EH (cell line): ENCODE measurements at regions not wholly inside any gene's neighbourhood (a gene's known extent, or its start where the extent isn't known, plus 50 kb on each side); places are given as distances from the start of the nearest gene placed in this dataset.
A peak's percentile ranks its signal among the peaks of the same experiment; 100 is the strongest.

Experiments
- DNase-seq: peaks from one replicate; pipeline ENCODE4 v3.0.0-alpha.2; 2015; ENCODE audit warnings: low read depth

DNA sequence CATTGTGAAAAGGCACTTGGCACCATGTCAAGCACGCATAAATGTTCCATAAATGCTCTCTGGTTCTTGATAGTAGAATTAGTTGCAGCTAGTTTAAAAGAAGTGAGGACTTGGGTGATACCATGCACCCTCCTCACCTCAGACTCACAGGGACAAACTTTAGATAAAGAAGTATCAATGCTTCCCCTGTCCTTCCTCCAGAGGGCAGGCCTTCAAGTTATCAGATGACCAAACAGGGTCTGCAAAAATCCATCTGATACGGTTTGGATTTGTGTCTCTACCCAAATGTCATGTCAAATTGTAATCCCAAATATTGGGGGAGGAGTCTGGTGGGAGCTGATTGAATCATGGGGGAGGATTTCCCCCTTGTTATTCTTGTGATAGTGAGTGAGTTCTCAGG, 54.1 kb downstream of the C1QL2 start:
- no peak for DNase-seq

DNA sequence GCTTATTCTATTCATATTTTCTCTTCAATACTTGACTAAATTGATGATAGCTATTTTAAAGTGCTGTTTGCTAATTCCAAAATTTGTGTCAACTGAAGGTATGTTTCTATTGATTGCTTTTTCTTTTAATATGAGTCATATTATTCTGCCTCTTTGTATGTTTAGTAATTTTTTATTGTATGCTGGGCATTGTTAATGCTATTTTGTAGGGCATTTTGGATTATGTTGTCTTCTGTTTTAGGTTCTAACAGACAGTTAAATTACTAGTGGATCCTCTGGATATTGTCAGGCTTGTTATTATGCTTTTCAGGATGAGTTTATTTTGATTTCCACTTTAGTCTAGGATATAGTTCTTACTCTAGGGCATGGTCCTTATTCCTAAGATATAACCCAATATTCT, 55.6 kb downstream of the C1QL2 start:
- DNase-seq: no peak

DNA sequence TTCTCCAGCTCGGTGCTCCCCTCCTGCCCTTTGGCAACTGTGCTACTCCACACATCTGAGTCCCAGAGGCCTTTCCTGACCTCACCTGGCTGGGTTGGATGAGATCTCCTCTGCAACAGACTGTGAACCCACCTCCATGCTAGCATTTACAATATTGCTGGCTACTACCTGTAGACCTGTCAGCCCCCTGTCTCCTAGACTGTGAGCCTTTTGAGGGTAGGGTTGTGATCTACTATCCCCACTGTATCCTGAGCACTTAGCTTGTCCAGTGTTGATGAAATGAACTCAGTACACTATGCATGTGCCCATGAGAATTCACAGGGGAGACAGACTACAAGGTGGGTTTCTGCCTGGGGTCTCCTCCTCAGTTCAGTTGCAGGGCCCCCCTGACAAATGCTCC, 70.1 kb downstream of the C1QL2 start:
- DNase-seq: no peak

DNA sequence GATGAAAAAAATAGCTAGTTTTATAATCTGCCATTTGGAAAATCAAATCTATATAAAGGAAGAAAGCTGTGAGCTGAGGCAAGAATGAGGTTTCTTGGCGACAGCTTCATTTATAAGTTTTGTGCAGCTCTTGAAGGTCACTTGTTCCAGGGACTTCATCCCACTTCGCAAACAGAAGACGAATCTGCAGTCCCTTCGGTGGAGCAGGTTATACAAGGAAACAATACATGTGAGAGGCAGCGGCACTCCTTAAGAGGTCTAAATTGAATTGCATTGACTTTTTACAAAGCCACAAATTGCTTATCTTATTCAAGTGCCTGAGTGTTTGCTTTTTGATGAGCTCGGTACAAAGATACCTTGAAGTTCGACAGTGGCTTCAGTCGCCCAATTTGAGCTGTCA, 72.2 kb downstream of the C1QL2 start:
- no peak for DNase-seq

DNA sequence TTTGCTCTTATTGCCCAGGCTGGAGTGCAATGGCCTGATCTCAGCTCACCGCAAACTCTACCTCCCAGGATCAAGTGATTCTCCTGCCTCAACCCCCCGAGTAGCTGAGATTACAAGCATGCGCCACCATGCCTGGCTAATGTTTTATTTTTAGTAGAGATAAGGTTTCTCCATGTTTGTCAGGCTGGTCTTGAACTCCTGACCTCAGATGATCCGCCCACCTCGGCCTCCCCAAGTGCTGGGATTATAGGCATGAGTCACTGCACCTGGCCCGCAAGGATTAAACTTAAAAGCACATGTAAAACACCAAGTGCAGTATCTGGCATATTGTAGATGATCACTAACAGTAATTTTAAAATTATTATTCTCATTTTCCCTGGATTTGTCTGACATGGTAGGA, 72.9 kb downstream of the C1QL2 start:
- no peak for DNase-seq

DNA sequence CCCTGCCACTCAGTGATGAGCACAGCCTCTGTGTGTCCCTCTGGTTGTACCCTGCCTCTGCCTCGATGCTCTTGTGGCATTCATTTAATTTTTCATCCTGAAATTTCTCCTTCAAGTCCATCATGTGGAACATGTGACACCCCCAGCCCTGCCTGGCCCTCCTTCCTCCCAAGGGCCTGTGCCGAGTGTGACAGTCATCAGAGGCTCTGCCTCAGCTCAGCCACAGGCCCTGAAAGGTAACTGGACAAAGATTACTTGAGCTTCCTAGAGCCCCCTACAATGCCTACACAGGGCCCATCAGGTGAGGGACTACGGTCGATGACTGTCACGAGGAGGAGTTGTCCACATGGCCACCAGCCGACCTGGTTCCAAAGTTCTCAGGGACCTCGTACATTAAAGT, 75.1 kb downstream of the C1QL2 start:
- no peak for DNase-seq

DNA sequence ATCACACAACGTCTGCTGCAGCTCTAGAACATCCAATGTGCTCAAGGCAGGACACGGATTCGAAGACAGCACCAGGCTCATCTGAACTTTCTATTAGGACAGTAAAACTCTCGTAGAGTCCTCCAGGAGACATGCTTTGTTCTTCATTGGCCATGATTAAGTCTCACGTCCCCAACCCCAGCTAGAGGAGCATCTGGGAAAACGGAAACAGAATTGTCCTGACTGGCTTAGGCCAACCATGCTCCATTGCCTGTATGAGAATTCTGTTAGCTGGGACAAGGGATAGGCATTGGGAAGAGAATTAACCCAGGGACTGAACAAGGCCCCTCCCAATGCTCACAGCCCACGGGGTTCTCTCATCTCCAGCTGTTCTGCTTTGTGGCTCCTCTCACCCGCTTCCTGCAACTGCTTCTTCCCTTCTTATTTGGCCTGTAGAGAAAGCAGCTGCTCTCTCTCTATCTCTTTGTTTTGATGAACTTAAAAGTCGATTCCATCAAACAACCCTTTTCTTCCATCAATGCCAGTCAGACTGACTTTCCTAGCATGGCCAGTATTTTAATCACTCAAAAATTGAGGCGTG, 75.6 kb downstream of the C1QL2 start:
- DNase-seq: no peak

DNA sequence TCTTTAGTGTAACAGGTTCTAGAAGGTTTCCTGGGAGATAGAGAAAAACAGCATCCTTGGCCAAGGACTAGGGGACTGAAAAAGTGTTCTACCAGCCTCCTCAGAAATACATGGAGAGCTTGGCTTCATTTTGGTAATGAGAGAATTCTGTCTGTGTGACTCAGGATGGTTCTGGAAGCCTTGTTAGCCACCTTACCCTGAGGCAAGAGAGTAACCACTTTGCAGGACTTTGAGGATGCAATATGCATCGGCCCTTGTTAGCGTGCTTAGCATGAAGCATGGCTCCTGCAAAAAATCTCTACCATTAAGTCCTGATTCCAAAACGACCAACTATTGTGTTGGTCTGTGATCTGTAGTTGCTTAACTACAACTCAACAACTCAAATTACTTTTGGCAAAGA, 79.8 kb downstream of the C1QL2 start:
- DNase-seq: no peak

DNA sequence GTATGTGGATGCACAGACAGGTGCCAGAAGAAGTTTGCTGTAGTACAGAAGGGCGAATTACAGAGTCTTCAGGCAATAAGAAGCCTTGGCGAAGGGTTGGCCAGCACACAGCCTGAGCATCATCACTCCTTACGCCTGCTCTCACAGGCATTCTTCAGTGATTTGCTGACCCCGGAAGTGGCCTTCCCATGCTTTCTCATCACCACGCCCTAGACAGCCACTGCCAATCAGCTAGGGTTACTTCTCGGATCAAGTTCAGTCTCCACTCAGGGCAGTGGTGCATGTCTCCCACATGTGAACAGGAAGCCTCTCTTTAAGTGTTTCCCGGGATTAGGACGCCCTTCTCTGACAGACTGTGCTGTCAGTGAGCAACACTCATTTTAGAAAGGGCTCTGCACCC, 81.8 kb downstream of the C1QL2 start:
- no peak for DNase-seq

DNA sequence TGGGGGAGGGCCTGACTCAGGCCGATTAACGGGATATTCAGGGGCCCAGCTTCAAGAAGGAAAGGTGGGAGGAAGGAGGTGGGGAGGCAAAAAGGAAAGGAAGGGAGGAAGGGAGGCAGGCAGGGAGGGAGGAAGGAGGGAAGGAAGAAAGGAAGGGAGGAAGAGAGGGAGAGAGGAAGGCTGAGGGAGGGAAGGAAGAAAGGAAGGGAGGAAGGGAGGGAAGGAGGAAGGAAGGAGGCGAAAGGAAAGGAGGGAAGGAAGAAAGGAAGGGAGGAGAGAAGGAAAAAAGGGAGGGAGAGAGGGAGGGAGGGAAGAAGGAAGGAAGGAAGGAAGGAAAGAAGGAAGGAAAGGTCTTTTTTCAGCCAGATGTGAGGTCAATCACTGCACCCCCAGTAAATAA, 85.3 kb downstream of the C1QL2 start:
- DNase-seq: no peak

DNA sequence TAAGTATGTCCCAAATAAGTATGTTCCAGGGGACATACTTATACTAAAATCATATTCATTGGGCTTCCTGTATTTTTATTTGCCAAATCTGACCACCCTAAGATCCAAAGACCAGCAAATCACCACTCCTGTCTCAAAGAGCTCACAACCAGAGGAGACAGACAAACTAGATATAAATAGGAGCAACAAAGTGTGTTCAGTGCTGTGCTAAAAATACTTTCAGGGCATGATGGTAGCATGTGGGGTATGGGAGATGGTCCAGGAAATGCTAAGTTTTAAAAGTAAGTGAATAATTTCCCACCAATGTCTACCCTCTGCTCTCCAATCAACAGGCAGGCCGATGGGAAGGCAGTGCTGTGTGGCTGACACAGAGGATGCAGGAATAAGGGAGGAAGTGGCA, 87.1 kb downstream of the C1QL2 start:
- no peak for DNase-seq

DNA sequence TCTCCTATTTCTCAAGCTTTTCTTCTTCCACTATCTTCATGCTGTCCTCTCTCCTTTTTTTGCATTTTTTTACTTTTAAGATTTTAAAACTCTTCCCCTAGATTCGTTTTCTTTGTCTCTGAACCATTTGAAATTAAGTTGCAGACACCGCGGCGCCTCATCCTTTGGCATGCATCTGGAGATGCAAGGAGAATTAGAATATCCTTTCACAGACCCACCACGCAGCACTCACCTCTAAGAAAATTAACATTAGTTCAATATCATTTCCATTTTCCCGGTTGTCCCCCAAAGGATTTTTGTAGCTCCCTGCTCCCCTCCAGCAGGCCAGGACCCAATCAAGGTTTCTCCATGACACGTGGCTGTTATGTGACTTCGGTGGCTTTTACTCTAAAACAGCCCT, 88.8 kb downstream of the C1QL2 start:
- no peak for DNase-seq

DNA sequence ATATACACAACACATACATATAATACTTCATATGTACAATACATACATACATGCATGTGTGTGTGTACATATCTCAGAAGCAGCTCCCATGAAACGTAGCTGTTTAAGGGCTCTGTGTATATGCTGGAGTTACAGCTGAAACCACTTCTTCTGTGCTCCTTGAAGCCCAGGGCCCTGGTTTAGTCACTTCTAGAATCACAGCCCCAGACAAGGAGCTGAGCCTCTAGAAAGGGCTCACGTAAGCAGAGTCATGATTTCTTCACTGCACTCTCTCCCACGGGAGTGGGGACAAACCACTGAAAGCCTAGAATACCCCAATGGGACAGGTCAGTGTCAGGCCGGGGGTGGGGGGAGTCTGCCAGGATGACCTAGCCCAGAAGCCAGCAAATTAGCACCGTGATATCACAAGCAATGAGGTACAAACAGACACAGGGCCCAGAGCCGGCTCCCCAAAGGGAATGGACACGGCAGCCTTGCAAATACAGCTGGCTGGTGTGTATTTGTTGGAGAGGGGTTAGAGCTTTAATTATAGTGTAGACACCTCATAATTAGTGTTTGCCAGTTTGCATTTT, 90.3 kb downstream of the C1QL2 start:
- no peak for DNase-seq

DNA sequence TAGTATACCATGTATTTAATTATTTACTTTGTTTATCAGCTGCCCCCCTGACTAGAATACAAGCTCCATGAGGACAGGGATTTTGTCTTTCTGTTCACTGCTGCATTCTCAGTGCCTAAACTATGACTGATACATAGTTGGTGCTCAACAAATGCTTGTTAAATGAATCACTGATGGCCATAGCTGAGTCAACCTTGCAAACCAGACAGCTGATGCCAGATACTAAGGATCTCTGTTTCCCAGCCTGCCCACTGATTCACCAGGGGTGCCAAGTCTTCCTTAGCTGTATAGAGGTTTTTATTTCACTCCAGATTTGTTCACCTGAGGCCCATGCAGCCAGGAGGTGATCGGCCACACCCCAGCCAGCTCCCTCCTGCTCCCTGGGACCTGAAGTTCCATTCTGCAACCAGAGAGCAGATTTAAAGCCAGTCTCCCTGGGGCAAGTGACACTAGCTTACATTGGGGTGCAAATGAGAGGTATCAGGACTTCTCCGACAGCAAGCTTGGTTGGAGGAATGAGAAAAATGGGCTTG, 92.2 kb downstream of the C1QL2 start:
- peak; percentile 9 for DNase-seq

DNA sequence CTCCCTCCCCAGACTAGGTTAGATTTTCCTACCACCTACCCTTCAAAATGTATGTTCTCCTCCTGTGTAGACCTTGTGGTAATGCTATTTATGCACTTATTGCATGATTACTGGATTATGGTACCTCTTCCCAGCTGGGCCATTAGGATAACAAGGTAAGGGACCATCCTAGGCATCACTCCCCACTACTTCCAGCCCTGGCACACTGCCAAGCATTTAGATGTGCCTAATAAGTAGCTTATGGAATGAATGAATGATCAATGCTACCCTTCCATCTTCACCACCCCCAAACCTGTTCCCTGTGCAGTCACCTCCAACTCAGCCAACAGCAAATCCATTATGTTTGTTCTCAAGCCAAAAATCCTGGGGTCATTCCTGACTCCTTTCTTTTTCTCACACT, 93.4 kb downstream of the C1QL2 start:
- no peak for DNase-seq

DNA sequence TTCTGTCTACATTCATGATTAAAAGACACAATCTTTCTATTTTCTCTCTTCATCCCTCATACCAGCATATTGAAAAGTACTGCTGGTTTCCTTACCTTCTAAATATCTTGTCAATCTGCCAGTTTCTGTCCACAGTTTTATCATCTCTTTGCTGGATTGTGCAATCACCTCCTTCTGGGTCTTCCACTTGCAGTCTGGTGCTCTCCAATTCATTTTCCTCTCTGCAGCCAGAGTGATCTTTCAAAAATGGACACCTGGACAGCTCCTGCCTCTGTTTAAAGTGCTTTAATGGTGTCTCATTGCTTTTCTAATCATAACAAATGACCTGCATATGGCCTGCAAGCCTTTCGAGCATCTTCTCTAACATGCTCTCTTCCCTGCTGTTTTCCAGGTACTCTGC, 94.0 kb downstream of the C1QL2 start:
- no peak for DNase-seq

DNA sequence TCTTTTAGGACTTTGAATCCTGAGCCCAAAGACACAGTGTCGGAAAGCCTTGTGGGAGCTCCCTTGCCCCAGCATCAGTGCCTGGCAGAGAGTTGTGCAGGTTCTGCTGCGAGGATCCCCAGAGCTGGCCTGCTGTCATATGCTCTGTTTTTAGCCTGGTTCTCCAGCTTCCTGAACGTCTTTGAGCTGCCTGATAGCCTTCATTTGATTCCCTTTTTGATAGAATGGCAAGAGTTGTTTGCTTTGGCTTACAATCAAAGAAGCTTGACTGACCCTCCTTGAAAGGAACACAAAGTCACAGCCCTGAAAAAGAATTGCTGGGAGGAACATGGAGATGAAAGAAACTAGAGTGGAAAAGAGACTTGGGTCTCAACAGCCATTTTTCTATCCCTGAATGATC, 95.4 kb downstream of the C1QL2 start:
- DNase-seq: no peak

DNA sequence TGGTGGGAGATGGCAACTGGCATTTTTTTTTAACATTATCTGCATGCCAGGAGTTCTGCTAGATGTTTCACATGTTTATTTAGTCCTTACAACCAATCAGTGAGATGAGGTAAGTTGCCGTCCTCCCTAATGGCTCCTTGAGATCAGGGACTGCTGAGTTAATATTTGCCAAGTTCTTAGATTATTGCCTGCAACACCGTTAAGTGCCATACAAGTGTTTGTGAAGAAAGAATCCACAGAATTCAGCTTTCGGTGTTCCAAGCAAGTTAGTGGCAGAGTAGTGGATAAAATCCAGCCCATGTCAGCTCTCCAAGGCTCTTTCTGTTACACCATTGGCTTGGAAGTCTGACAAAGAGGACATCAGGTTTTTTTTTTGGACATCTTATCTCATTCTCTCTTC, 95.9 kb downstream of the C1QL2 start:
- no peak for DNase-seq

DNA sequence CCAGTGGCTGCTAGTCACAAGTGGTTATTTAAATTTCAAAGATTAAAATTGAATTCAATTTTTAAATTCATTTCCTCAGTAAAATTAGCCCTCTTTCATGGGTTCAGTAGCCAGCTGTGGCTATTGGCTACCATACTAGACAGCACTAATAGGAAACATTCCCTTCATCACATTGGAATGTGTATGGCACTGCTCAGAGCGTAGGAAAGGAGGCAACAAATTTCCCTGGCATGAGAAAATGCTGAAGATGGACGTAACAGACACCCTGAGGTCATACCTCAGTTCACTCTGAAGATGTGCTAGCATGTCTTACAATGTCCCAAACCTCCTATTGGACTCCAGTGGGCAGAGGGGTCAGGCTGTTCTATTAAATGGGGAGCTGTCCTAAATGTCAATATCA, 96.4 kb downstream of the C1QL2 start:
- no peak for DNase-seq

DNA sequence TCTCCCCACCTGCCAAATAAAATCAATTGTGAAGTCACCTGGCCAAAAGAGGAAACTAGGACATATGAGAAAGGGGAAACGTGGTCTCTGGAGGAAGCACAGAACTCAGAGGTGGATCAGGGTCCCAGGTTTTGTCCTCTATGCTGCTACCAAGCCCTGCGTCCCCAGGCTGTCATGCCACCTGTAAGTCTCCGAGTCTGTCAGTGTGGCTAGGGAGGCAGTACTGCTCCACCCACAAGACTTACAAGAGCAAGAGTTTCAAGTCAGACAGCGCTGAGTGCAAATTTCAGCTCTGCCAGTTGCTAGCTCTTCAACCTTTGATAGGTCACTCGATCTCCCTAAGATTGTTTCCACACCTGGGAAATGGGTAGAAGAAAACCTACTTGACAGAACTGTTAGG, 98.6 kb downstream of the C1QL2 start:
- no peak for DNase-seq

DNA sequence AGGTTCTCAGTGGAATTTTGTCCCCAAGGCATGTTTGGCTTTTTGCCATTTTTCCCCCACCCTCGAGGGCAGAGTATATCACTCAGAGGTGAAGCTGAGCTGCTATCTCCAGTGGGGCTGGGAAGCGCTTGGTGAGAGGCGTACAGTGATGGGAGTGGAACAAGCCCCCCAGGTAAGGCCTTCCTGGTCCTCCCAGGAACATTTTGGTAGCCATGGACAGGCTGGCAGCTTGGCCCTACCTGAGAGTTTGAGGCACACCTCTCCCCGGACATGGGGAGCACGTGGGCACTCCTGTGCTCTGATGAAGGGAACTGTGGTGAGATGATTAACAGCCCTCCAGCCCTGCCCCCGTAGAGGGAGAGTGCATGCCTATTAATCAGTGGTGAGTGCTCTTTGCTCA, 99.3 kb downstream of the C1QL2 start:
- no peak for DNase-seq

DNA sequence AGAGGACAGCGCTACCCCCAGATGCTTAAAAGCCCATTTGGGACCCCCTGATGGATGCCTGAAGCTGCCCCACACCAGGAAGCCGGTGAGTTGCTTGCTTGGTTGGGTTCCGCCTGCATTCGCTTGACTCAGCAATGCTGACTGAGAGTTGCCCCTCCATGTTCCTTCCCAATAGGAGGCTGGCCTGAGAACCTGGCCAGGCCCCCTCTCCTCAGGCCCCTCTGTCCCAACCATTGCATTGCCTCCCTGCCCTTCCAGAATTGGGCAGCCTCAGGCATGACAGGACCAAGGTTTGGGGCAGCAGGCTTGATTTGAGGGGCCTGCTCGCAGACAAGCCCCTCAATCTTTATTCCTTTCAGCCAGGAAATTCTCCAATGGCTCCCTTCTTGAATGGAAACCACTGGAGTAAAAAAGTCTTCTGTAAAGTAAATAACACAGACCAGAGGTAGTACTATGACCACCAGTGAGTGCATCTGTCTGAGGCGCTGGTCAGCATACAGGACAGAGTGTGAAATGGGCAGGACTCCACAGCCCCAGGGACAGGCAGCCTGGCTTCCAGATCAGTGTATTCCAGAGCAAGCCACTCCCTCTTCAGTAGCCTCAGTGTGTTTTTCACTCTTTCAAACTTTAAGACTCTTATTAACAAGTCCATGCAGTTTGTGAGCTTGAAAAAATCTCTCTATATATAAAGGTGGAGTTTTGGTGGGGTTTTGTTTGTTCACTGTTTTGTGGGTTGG, 104.7 kb downstream of the C1QL2 start:
- DNase-seq: no peak

DNA sequence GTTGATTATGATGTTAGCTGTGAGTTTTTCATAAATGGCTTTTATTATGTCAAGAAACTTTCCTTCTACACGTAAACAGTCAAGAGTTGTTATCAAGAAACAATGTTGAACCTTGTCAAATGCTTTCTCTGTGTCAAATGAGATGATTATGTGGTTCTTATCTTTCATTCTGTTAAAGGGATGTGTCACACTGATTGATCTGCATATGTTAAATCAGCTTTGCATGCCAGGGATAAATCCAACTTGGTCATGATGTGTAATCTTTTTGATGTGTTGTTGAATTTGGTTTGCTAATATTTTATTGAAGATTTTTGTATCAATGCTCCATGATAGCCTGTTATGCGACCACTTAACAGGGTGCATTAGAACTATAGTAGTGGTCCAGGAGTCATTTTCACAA, 107.3 kb downstream of the C1QL2 start:
- no peak for DNase-seq
